SK-N-SH (cell line): ENCODE measurements at regions not wholly inside any gene's neighbourhood (a gene's known extent, or its start where the extent isn't known, plus 50 kb on each side); places are given as distances from the start of the nearest gene placed in this dataset.

Experiments
- CTCF ChIA-PET: fragments of 300-600, 350-600 bp; formaldehyde crosslinking; extraction: SDS; loops from one replicate; lab custom pipeline; 2021; lab: Yijun Ruan, JAX
- POLR2A ChIA-PET: fragments of 350-600 bp; sonication (Branson Sonifier 250); formaldehyde crosslinking; extraction: SDS; loops from one replicate; lab custom pipeline; 2020; ENCODE audit warnings: antibody characterized with exemption, inconsistent platforms; lab: Yijun Ruan, JAX
- DNase-seq: peaks from one replicate; pipeline ENCODE4 v3.0.0; 2012
- H2AFZ ChIP-seq: fragments of 200-600 bp; sonication (generic); 2 replicates; pipeline ENCODE4 v1.8.1; 2016; ENCODE audit warnings: antibody characterized with exemption, mild to moderate bottlenecking, low read depth
- H3F3A ChIP-seq: fragments of 200-600 bp; sonication (generic); replicated peaks from 2 replicates; pipeline ENCODE3; 2016; ENCODE audit warnings: antibody characterized with exemption, mild to moderate bottlenecking; ENCODE audit not compliant: insufficient read depth
- H3K27ac ChIP-seq, 2 experiments: fragments of 200-500 bp in 1 of 2; fragments of 200-600 bp in 1 of 2; sonication (Bioruptor generic) in 1 of 2; sonication (generic), shearing (Covaris generic) in 1 of 2; 2 replicates each; pipeline versions ENCODE4 v1.5.1 to v1.6.1; 2014 to 2016; ENCODE audit warnings: low read depth in 2 of 2, inconsistent platforms in 1 of 2, low read length in 1 of 2, mild to moderate bottlenecking in 1 of 2, mixed read lengths in 1 of 2
- H3K27me3 ChIP-seq: fragments of 200-600 bp; sonication (generic), shearing (Covaris generic); 2 replicates; pipeline ENCODE4 v1.6.1; 2016; ENCODE audit warnings: mixed run types; ENCODE audit not compliant: insufficient read depth
- H3K36me3 ChIP-seq, 2 experiments: fragments of 200-500 bp in 1 of 2; fragments of 200-600 bp in 1 of 2; sonication (Bioruptor generic) in 1 of 2; sonication (generic) in 1 of 2; replicated peaks in 1 of 2; 2 replicates each; pipeline versions ENCODE3 to v1.5.1; 2014 to 2016; ENCODE audit warnings: low read length in 1 of 2, mild to moderate bottlenecking in 1 of 2; ENCODE audit not compliant: insufficient read depth in 2 of 2, control insufficient read depth in 1 of 2
- H3K4me1 ChIP-seq, 2 experiments: fragments of 200-500 bp in 1 of 2; fragments of 200-600 bp in 1 of 2; sonication (Bioruptor generic) in 1 of 2; sonication (generic), shearing (Covaris generic) in 1 of 2; 2 replicates each; pipeline versions ENCODE4 v1.5.1 to v1.6.1; 2014 to 2016; ENCODE audit warnings: low read depth in 1 of 2, low read length in 1 of 2, mixed run types in 1 of 2; ENCODE audit not compliant: insufficient read depth in 2 of 2, control insufficient read depth in 1 of 2
- H3K4me2 ChIP-seq: fragments of 200-600 bp; sonication (generic), shearing (Covaris generic); 2 replicates; pipeline ENCODE4 v1.6.1; 2017; ENCODE audit warnings: mixed run types
- H3K4me3 ChIP-seq, 2 experiments: fragments of 200-500 bp in 1 of 2; fragments of 200-600 bp in 1 of 2; sonication (Bioruptor generic) in 1 of 2; sonication (generic), shearing (Covaris generic) in 1 of 2; 2 replicates each; pipeline versions ENCODE4 v1.5.1 to v1.8.1; 2014 to 2016; ENCODE audit warnings: low read depth in 2 of 2, inconsistent platforms in 1 of 2, low read length in 1 of 2, mild to moderate bottlenecking in 1 of 2, mixed read lengths in 1 of 2, moderate library complexity in 1 of 2
- H3K79me2 ChIP-seq: fragments of 200-600 bp; sonication (generic); 2 replicates; pipeline ENCODE4 v1.8.1; 2017; ENCODE audit warnings: mild to moderate bottlenecking; ENCODE audit not compliant: insufficient read depth
- H3K9ac ChIP-seq: fragments of 200-600 bp; sonication (generic); 2 replicates; pipeline ENCODE4 v1.6.1; 2017; ENCODE audit warnings: mixed run types
- H3K9me2 ChIP-seq: fragments of 200-600 bp; sonication (generic); 2 replicates; pipeline ENCODE4 v1.6.1; 2017; ENCODE audit warnings: mixed run types
- H3K9me3 ChIP-seq: fragments of 200-600 bp; sonication (generic); 2 replicates; pipeline ENCODE4 v1.6.1; 2017; ENCODE audit warnings: mixed run types, mild to moderate bottlenecking, moderate library complexity
- H4K20me1 ChIP-seq: fragments of 200-600 bp; sonication (generic); 2 replicates; pipeline ENCODE4 v1.6.1; 2017; ENCODE audit warnings: mild to moderate bottlenecking, mixed run types; ENCODE audit not compliant: insufficient read depth
- CTCF ChIP-seq: fragments of 200-600 bp; sonication (generic); IDR thresholded peaks from 2 replicates; pipeline ENCODE4 v1.6.1; 2017; ENCODE audit warnings: antibody characterized with exemption, mild to moderate bottlenecking, moderate library complexity
- EP300 ChIP-seq, 2 experiments: IDR thresholded peaks; 2 replicates each; pipeline versions ENCODE4 v1.4.0 to v1.6.1; 2012; ENCODE audit warnings: borderline replicate concordance in 1 of 2, low read depth in 1 of 2, low read length in 1 of 2
- FOXJ3 ChIP-seq: sonication (generic); formaldehyde crosslinking; IDR thresholded peaks from 2 replicates; pipeline ENCODE4 v1.5.1; 2020; ENCODE audit warnings: mild to moderate bottlenecking, missing genetic modification reagents
- GATA2 ChIP-seq: sonication (generic); formaldehyde crosslinking; IDR thresholded peaks from 2 replicates; pipeline ENCODE4 v1.5.0; 2020; ENCODE audit warnings: mild to moderate bottlenecking, missing genetic modification reagents
- JUND ChIP-seq: IDR thresholded peaks from 2 replicates; pipeline ENCODE4 v1.4.0; 2012
- MAX ChIP-seq: IDR thresholded peaks from 2 replicates; pipeline ENCODE4 v1.4.0; 2012; ENCODE audit warnings: low read depth
- NFIC ChIP-seq: IDR thresholded peaks from 2 replicates; pipeline ENCODE4 v1.4.0; 2012; ENCODE audit warnings: borderline replicate concordance
- POLR2AphosphoS5 ChIP-seq: IDR thresholded peaks from 2 replicates; pipeline ENCODE4 v1.6.1; 2012; ENCODE audit warnings: low read depth, low read length
- RCOR1 ChIP-seq: fragments of 150-350 bp; IDR thresholded peaks from 2 replicates; pipeline ENCODE4 v1.6.1; 2017; ENCODE audit warnings: antibody characterized with exemption, low read length
- REST ChIP-seq: IDR thresholded peaks from 2 replicates; pipeline ENCODE4 v1.6.1; 2012; ENCODE audit warnings: mild to moderate bottlenecking, low read depth, low read length, moderate library complexity
- RFX5 ChIP-seq: IDR thresholded peaks from 2 replicates; pipeline ENCODE4 v1.6.1; 2012; ENCODE audit warnings: mild to moderate bottlenecking, improper control_type of control experiment, low read length
- RXRA ChIP-seq: IDR thresholded peaks from 2 replicates; pipeline ENCODE4 v1.4.0; 2012; ENCODE audit warnings: low read depth, mild to moderate bottlenecking, borderline replicate concordance
- WGBS: methylation state at CpG from one replicate; pipeline ENCODE4 v1.1.6; 2017; ENCODE audit warnings: low lambda C conversion rate; 5-methylcytosine and 5-hydroxymethylcytosine counted together

GRCh38 chr12:46892034-46892705 lies 66.4 kb upstream of the SLC38A4 start:
- CTCF ChIA-PET: no interaction called here
- Histone ChIP-seq H3K9me3 (no peaks in the 10 kb centered on the region), H3K4me2 (no peak overlapping the region), H2AFZ (peak overlapping the region; percentile 65; the same call in 1 of the 2 replicates), H3F3A (peaks cover 8% of the 10 kb centered on the region), H3K27me3 (no peaks in the 10 kb centered on the region), H3K9me2 (no peaks in the 10 kb centered on the region), H3K4me1 (peaks cover 0 to 17% of the 10 kb centered on the region in 2 experiments; a peak in 3 of 4 replicates), H3K9ac (no peak overlapping the region), H3K79me2 (no peaks in the 10 kb centered on the region), H3K4me3 (no peak overlapping the region), H3K27ac (peak overlapping the region; percentile 7 to 71; a peak in 1 of 4 replicates), H4K20me1 (no peaks in the 10 kb centered on the region), H3K36me3 (no peaks in the 10 kb centered on the region)
- WGBS: 39% methylated on average over 11 of the region's 11 CpGs
- TF ChIP-seq MAX (no peak), RFX5 (no peak), RXRA (no peak), JUND (no peak), RCOR1 (no peak)
- POLR2A ChIA-PET: no interaction called here
- DNase-seq: no peak

GRCh38 chr12:46892887-46893286 lies 67.1 kb upstream of the SLC38A4 start:
- Histone ChIP-seq H3K9me2 (no peaks in the 10 kb centered on the region), H3K9me3 (no peaks in the 10 kb centered on the region), H3K79me2 (no peaks in the 10 kb centered on the region), H3K4me1 (peaks cover 0 to 13% of the 10 kb centered on the region in 2 experiments; a peak in 3 of 4 replicates), H4K20me1 (no peaks in the 10 kb centered on the region), H3K36me3 (no peaks in the 10 kb centered on the region), H3K4me2 (no peak overlapping the region), H3K27ac (peak overlapping the region in 1 of 2 experiments; percentile 71; a peak in 1 of 4 replicates), H3F3A (peaks cover 3% of the 10 kb centered on the region), H3K4me3 (no peak overlapping the region), H2AFZ (peak overlapping the region; percentile 65; the same call in 1 of the 2 replicates), H3K27me3 (no peaks in the 10 kb centered on the region), H3K9ac (no peak overlapping the region)
- 21% methylated on average over 4 of the region's 4 CpGs for WGBS
- no peak for DNase-seq
- CTCF ChIA-PET: no interaction called here
- TF ChIP-seq POLR2AphosphoS5 (no peak), FOXJ3 (CRISPR knock-in tag) (no peak), EP300 (IDR thresholded peaks at IDR 0.05; ENCODE audit: borderline replicate concordance in 1 of 2, low read depth in 1 of 2, low read length in 1 of 2) (no peak), CTCF (no peak), REST (no peak), GATA2 (CRISPR knock-in tag) (no peak), NFIC (peak; percentile 25; the same call in 1 of the 2 replicates)
- POLR2A ChIA-PET: no interaction called here
